RWPE2 (cell line): ENCODE measurements at regions not wholly inside any gene's neighbourhood (a gene's known extent, or its start where the extent isn't known, plus 50 kb on each side); places are given as distances from the start of the nearest gene placed in this dataset.

Experiments used
- ATAC-seq: fragments of 200-7000 bp; cut with Tn5 transposase; 3 replicates; pipeline ENCODE4 v1.9.1; 2021; ENCODE audit warnings: low read depth
- DNase-seq: peaks from one replicate; pipeline ENCODE4 v3.0.0-alpha.2; 2020; ENCODE audit warnings: low spot score
- H3K27ac ChIP-seq: fragments of 450-650 bp; 2 replicates; pipeline ENCODE4 v1.5.1; 2017; ENCODE audit warnings: mild to moderate bottlenecking; ENCODE audit not compliant: poor library complexity, severe bottlenecking
- H3K27me3 ChIP-seq: fragments of 250-450 bp; sonication (Bioruptor Pico); 2 replicates; pipeline ENCODE4 v1.5.1; 2021; ENCODE audit warnings: mild to moderate bottlenecking, moderate library complexity; ENCODE audit not compliant: insufficient read depth, poor library complexity, severe bottlenecking
- H3K36me3 ChIP-seq: fragments of 250-450 bp; sonication (Bioruptor Pico); 2 replicates; pipeline ENCODE4 v1.5.1; 2020; ENCODE audit warnings: low read depth, mild to moderate bottlenecking, moderate library complexity
- H3K4me1 ChIP-seq: fragments of 250-450 bp; sonication (Bioruptor Pico); 2 replicates; pipeline ENCODE4 v1.5.1; 2021; ENCODE audit warnings: mild to moderate bottlenecking, moderate library complexity; ENCODE audit not compliant: insufficient read depth, poor library complexity, severe bottlenecking
- H3K4me3 ChIP-seq: fragments of 250-450 bp; sonication (Bioruptor Pico); 2 replicates; pipeline ENCODE4 v1.5.1; 2021; ENCODE audit warnings: mild to moderate bottlenecking, moderate library complexity; ENCODE audit not compliant: severe bottlenecking
- H3K9me3 ChIP-seq: fragments of 250-450 bp; sonication (Bioruptor Pico); 2 replicates; pipeline ENCODE4 v1.5.1; 2021; ENCODE audit warnings: mild to moderate bottlenecking, moderate library complexity; ENCODE audit not compliant: severe bottlenecking
- CTCF ChIP-seq: fragments of 450-650 bp; IDR thresholded peaks from one replicate; pipeline ENCODE4 v1.5.1; 2017; ENCODE audit warnings: mild to moderate bottlenecking, moderate library complexity; ENCODE audit not compliant: poor library complexity, severe bottlenecking

- DNase-seq (no peak), ATAC-seq (no peak)
- Histone ChIP-seq H3K27ac (no peak overlapping the region), H3K4me1 (no peaks in the 10 kb centered on the region), H3K9me3 (no peaks in the 10 kb centered on the region), H3K27me3 (no peaks in the 10 kb centered on the region), H3K4me3 (no peak overlapping the region), H3K36me3 (no peaks in the 10 kb centered on the region)
- TF ChIP-seq CTCF, result no peak
These were observed 500.4 kb downstream of the MIAT start for GRCh38 chr22:27157666-27158370.

GRCh38 chr22:27159016-27159415 is 501.6 kb downstream of the MIAT start:
- Histone ChIP-seq H3K27ac (no peak overlapping the region), H3K27me3 (no peaks in the 10 kb centered on the region), H3K9me3 (no peaks in the 10 kb centered on the region), H3K4me3 (no peak overlapping the region), H3K4me1 (no peaks in the 10 kb centered on the region), H3K36me3 (no peaks in the 10 kb centered on the region)
- no peak for DNase-seq
- no peak for TF ChIP-seq CTCF
- ATAC-seq, result no peak

GRCh38 chr22:27159716-27160295 is 502.4 kb downstream of the MIAT start:
- Histone ChIP-seq H3K4me1 (no peaks in the 10 kb centered on the region), H3K9me3 (no peaks in the 10 kb centered on the region), H3K27ac (no peak overlapping the region), H3K4me3 (no peak overlapping the region), H3K36me3 (no peaks in the 10 kb centered on the region), H3K27me3 (no peaks in the 10 kb centered on the region)
- TF ChIP-seq CTCF, result no peak
- ATAC-seq (no peak), DNase-seq (no peak)

- no peak for DNase-seq
These were observed 506.1 kb downstream of the MIAT start for GRCh38 chr22:27163162-27164137.

More at GRCh38 chr22:27163162-27164137, 506.1 kb downstream of the MIAT start:
- no peaks in the 10 kb centered on the region for H3K4me1 ChIP-seq
- no peak overlapping the region for H3K4me3 ChIP-seq
- no peak for TF ChIP-seq CTCF
- H3K27me3 ChIP-seq, result no peaks in the 10 kb centered on the region
- no peak overlapping the region for H3K27ac ChIP-seq
- no peak for ATAC-seq
- no peaks in the 10 kb centered on the region for H3K9me3 ChIP-seq
- no peaks in the 10 kb centered on the region for H3K36me3 ChIP-seq
